Mesothelial cell of epicardium (in vitro differentiated cells): ENCODE measurements at regions not wholly inside any gene's neighbourhood (a gene's known extent, or its start where the extent isn't known, plus 50 kb on each side); places are given as distances from the start of the nearest gene placed in this dataset.
"Not testable (repeated sequence)": the region's sequence is repeated elsewhere in the genome, so short reads cannot be mapped to it uniquely, and the experiment has no call there.

Experiments used
- DNase-seq, 2 experiments: peaks; one replicate each; pipeline ENCODE4 v3.0.0; 2021; ENCODE audit warnings: low spot score in 2 of 2; ENCODE audit not compliant: unreplicated experiment in 2 of 2
- H3K27ac Mint-ChIP-seq: 2 replicates; pipeline ENCODE4 v1.8.0; 2021; ENCODE audit warnings: mixed read lengths
- H3K27me3 Mint-ChIP-seq: 2 replicates; pipeline ENCODE4 v1.8.0; 2021; ENCODE audit warnings: low read depth, mixed read lengths
- H3K36me3 Mint-ChIP-seq: 2 replicates; pipeline ENCODE4 v1.8.0; 2021; ENCODE audit warnings: mixed read lengths
- H3K4me1 Mint-ChIP-seq: 2 replicates; pipeline ENCODE4 v1.8.0; 2021; ENCODE audit warnings: mixed read lengths
- H3K4me3 Mint-ChIP-seq: 2 replicates; pipeline ENCODE4 v1.8.0; 2021; ENCODE audit warnings: mild to moderate bottlenecking, moderate library complexity, mixed read lengths
- H3K9me3 Mint-ChIP-seq: 2 replicates; pipeline ENCODE4 v1.8.0; 2021; ENCODE audit warnings: mixed read lengths
- CTCF ChIP-seq: fragments of 200-600 bp; sonication (generic); IDR thresholded peaks from one replicate; pipeline ENCODE4 v1.5.0; 2021; ENCODE audit warnings: antibody characterized with exemption; ENCODE audit not compliant: unreplicated experiment

GRCh38 chr16:17556276-17557052 lies 85.7 kb upstream of the XYLT1 start:
- Mint-ChIP-seq H3K27ac (no peak overlapping the region), H3K4me3 (no peak overlapping the region), H3K4me1 (peaks cover 21% of the 10 kb centered on the region), H3K36me3 (no peaks in the 10 kb centered on the region), H3K27me3 (no peaks in the 10 kb centered on the region), H3K9me3 (no peaks in the 10 kb centered on the region)
- DNase-seq, result no peak
- peak; percentile 77 for TF ChIP-seq CTCF

- no peak for DNase-seq
- no peak for TF ChIP-seq CTCF
- Mint-ChIP-seq H3K27me3 (no peaks in the 10 kb centered on the region), H3K4me3 (no peak overlapping the region), H3K4me1 (peaks cover 11% of the 10 kb centered on the region), H3K36me3 (no peaks in the 10 kb centered on the region), H3K9me3 (no peaks in the 10 kb centered on the region), H3K27ac (no peak overlapping the region)
Measured at GRCh38 chr16:17555176-17555575, 84.4 kb upstream of the XYLT1 start.

- TF ChIP-seq CTCF, result no peak
- Mint-ChIP-seq H3K4me1 (no peaks in the 10 kb centered on the region), H3K9me3 (no peaks in the 10 kb centered on the region), H3K36me3 (no peaks in the 10 kb centered on the region), H3K27me3 (no peaks in the 10 kb centered on the region), H3K27ac (no peak overlapping the region), H3K4me3 (no peak overlapping the region)
- no peak for DNase-seq
Measured at GRCh38 chr16:17552351-17552750, 81.6 kb upstream of the XYLT1 start.

- H3K4me3 Mint-ChIP-seq, DNase-seq, H3K36me3 Mint-ChIP-seq, H3K4me1 Mint-ChIP-seq, H3K27me3 Mint-ChIP-seq, H3K27ac Mint-ChIP-seq, H3K9me3 Mint-ChIP-seq: not testable (repeated sequence)
Measured at GRCh38 chr16:17551682-17552081, 80.9 kb upstream of the XYLT1 start.

GRCh38 chr16:17548825-17549224 lies 78.1 kb upstream of the XYLT1 start:
- Mint-ChIP-seq H3K9me3 (peaks cover 17% of the 10 kb centered on the region), H3K4me3 (no peak overlapping the region), H3K36me3 (no peaks in the 10 kb centered on the region), H3K27ac (no peak overlapping the region), H3K27me3 (no peaks in the 10 kb centered on the region), H3K4me1 (no peaks in the 10 kb centered on the region)
- TF ChIP-seq CTCF, result no peak
- DNase-seq, result no peak

- H3K27me3 Mint-ChIP-seq, result peaks cover 3% of the 10 kb centered on the region
- H3K4me3 Mint-ChIP-seq, result no peak overlapping the region
- no peak overlapping the region for H3K27ac Mint-ChIP-seq
- H3K4me1 Mint-ChIP-seq, result no peaks in the 10 kb centered on the region
- peaks cover 17% of the 10 kb centered on the region for H3K9me3 Mint-ChIP-seq
- DNase-seq, result no peak
- TF ChIP-seq CTCF, result peak; percentile 64
- H3K36me3 Mint-ChIP-seq, result no peaks in the 10 kb centered on the region
Measured at GRCh38 chr16:17544785-17545184, 74.0 kb upstream of the XYLT1 start.
